GM19324 (cell line): ENCODE measurements at regions not wholly inside any gene's neighbourhood (a gene's known extent, or its start where the extent isn't known, plus 50 kb on each side); places are given as distances from the start of the nearest gene placed in this dataset.

Experiments
- ATAC-seq: cut with Tn5 transposase; IDR thresholded peaks from one replicate; pipeline ENCODE4 v1.9.1; 2021; ENCODE audit warnings: mild to moderate bottlenecking, moderate library complexity; ENCODE audit not compliant: unreplicated experiment, low FRiP score

DNA sequence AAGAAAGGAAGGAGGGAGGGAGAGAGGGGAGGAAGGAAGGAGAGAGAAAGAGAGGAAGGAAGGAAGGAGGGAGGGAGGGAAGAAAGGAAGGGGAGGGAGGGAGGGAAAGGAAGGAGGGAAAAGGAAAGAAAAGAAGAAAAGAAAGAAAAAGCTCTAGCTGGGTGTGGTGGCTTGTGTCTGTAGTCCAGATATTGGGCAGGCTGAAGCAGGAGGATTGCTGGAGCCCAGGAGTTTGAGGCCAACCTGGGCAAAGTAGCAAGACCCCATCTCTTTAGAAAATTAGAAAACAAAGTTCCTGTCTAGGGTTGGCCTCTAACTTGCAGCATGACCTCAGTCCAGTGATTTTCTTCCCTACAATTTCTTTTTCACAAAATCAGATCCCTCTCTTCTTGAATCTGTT, 208.2 kb upstream of the NUDT4 start:
- no peak for ATAC-seq

DNA sequence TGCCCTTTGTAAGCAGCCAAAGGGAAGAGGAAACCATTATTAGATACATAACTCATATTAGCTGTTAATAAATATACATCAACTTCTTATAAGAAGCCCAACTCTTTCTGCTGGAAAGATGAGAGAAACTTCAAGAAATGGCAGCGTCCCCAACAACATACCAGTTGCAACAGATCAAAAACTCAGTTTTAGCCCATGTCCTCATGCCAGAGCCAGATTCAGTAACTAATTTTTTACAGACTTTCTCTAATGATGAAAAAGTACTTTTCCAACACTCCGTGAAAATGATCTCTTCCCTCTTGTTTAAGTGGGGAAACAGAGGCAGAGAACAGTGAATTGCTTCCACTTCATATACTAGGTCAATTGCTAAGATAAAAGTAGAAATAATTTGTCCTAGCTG, 206.8 kb upstream of the NUDT4 start:
- no peak for ATAC-seq

DNA sequence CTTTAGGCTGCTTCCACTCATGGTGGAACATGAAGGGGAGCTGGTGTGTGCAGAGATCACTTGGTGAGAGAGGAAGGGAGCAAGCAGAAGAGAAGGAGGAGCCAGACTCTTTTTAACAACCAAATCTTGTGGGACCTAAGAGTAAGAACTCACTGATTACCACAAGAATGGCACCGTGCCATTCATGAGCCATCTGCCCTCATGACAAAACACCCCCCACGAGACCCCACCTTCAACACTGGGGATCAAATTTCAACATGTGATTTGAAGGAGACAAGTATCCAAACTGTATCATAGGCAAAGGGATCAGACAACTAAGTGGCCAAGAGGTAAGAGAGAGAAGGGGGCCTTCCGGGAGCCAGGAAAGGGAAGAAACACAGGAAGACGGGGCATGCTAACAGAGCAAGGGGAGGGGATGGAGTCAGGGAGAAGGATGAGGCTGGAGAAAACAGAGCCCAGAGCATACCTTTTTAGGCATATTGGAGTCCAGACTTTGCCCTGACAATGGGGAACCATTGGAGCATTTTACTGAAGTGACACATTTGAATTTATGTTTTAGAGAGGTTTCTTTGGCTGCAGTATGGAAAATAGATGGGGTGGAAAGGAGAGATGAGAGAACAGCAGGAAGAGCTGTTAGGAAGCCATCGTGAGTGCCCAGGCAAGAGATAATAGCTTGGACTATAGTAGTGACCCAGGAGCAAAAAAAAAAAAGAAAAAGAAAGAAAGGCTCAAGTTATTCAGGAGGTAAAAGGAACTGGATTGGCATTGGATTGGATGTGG, 204.4 kb upstream of the NUDT4 start:
- ATAC-seq, result no peak

DNA sequence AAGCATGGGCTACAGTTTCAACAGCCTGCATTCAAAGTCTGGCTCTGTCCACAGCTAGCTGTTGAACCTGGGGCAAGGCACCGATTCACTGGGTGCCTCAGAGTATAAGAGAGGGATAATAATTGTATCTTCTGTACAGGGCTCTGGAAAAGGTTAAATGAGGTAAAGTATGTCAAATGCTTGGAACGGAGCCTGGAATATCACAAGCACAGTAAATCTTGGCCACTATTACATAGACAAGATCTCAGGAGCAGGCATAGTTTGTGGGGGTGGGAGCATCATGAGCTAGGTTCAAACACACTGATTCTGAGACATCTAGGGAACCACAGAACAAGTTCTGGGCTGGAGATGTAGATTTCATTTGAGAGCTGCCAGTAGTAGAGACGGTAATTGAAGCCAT, 203.7 kb upstream of the NUDT4 start:
- no peak for ATAC-seq

GRCh38 chr12:93174473-93174872, 203.3 kb upstream of the NUDT4 start:
- no peak for ATAC-seq

GRCh38 chr12:93176165-93176564, 201.6 kb upstream of the NUDT4 start:
- no peak for ATAC-seq

DNA sequence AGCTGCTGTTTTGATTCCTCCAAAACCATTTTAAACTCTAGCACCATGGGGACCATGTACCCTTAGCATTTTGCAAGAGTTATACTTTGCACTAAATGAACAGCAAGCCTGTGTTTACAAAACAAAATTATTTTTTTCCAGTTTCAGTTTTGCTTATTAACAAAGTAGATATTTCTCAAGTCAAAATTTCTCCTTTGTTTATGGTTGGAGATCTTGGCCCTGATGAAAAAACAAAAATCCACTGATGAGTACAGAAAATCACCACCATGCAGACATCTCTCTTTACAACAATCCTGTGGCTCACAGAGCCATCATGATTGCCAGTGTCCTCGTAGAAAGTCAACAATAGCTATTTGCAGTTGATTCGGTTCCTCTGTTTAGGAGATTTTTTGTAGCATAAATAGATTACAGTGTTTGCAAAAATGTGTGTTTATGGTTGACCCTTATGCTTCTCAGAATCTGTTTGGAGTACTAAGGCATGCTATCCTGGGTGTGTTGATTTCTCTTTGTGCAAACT, 201.1 kb upstream of the NUDT4 start:
- ATAC-seq, result no peak

- ATAC-seq, result no peak
These were observed 200.2 kb upstream of the NUDT4 start for GRCh38 chr12:93177208-93178153.

DNA sequence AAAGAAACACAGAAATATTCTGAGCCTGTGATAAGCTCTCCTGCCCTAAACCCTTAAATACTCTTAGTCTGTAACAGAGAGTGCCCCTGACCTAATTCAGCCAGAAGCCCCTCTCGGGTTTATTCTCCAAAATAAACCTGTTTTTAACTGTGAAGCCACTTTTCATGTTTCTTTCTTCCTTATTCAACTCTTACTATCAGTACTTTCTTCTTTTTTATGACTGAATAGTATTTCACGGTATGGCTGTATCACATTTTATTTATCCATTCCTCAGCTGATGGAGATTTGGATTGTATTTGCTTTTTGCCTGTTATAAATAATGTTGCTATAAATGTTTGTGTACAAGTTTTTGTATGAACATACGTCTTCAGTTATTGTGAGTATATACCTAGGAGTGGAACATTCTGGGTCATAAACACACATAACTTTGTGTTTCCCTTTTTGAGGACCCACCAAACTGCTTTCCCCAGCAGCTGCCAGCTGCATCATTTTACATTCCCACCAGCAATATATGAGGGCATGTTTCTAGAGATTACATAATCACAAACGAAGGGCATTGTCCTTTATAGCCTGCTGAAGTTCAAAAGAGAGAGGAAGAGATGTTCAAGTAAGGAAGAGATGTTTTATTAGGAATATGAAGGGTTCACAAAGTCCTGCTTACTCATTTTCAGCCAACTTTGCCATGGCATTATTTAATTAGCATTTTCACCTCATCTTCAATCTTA, 199.4 kb upstream of the NUDT4 start:
- no peak for ATAC-seq

GRCh38 chr12:93179792-93180191, 197.9 kb upstream of the NUDT4 start:
- no peak for ATAC-seq

GRCh38 chr12:93180566-93180965, 197.2 kb upstream of the NUDT4 start:
- ATAC-seq, result no peak

- no peak for ATAC-seq
These were observed 196.2 kb upstream of the NUDT4 start for GRCh38 chr12:93181409-93181965.

DNA sequence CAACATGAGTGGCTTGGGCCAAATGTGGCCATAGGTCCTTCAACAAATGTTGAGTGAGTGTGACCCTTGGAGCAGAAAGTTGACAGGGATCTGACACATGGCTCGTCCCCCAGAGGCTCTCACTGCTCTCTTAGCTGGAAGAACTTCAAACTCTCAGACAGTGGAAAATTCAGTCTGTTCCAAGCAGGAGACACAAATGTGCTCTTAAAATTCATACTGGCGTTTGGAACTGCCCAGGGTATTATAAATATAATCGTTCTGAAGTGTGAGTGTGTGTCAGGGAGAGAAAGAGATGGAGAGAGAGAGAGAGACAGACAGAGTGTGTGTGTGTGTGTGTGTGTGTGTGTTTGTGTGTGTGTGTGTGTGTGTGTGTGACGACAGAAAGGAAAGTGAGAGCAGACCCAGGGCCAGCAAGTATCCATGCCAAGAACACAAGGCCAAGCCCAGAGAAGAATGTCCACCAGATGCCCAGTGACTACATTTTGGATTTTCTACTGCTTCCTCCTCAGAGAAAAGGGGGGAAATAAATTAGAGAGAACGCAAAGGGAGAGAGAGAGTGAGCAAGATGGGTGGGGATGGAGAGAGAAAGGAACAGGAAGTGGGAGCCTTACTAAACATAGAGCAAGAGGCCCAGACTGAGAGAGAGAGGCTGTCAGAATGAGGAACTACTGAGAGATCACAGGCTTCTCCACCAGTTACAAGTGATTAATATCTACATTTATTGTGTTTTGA, 193.6 kb upstream of the NUDT4 start:
- no peak for ATAC-seq

GRCh38 chr12:93184672-93185368, 192.9 kb upstream of the NUDT4 start:
- ATAC-seq, result no peak

- no peak for ATAC-seq
These were observed 192.4 kb upstream of the NUDT4 start for GRCh38 chr12:93185369-93185741.

DNA sequence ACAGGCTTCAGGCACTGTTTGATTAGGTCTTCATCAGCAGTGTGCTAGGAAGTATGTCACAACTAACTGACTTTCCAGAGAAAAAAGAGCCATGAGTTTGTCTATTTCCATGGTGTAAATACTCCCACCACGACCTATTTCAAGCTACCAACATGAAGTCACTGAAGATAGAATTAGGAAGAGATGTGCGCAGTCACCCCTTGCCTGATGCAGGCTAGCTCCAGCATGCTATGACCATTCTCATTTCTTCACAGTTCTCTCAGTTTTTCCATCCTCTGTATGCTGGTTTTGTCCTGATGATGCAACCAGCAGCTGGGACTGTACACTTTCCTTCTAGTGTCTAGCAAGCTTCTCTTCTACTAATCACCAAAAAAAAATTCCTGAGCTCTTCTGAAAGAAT, 191.6 kb upstream of the NUDT4 start:
- ATAC-seq, result no peak

DNA sequence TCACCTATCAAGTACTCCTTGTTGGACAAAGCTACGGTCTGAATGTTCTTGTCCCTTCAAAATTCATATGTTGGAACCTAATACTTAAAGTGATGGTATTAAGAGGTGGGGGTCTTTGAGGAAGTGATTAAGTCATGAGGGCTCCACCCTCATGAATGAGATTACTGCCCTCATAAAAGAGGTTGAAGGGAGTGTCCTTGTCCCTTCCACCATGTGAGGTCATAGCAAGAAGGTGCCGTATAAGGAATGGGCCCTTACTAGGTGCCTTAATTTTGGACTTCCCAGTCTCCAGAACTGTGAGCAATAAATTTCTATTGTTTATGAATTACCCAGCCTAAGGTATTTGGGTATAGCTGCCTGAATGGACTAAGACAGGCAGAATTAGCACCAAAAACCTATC, 191.1 kb upstream of the NUDT4 start:
- no peak for ATAC-seq

DNA sequence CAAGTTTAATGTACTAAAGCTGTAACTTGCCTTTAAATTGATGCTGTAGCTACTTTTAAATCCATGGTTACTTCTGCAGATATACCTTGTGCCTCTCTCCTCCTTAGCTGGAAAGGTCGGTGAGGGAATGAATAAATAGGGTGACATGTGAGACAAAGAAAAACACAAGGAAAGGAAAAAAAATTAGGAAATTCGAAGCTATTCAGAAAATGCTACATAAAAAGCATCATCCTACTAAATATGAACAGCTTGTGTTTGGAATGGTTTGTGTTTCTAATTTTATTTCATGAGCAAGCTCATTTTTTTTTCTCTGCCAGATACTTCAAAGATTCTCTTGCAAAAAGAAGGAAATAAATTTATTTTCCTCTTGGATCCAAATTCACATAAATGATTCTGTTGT, 186.3 kb upstream of the NUDT4 start:
- no peak for ATAC-seq

GRCh38 chr12:93191956-93192355, 185.8 kb upstream of the NUDT4 start:
- no peak for ATAC-seq
